ENCODE measurements at regions not wholly inside any gene's neighbourhood (a gene's known extent, or its start where the extent isn't known, plus 50 kb on each side); places are given as distances from the start of the nearest gene placed in this dataset.

DNA sequence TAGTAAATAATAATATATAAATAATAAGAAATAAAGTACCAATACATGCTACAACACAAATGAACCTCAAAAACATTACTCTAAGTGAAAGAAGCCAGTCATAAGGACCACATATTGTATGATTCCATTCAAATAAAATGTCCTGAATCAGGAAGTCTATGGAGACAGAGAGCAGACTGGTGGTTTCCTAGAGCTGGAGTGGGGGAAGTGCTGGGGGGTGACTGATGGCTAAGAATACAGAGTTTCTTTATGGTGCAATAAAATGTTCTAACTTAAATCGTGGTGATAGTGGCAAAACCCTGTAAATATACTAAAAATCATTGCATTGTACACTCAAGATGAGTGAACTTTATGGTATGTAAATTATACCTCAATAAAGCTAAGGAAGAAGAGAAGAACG lies 376.5 kb downstream of the BUD13 start:
- Mint-ChIP-seq H3K4me3 (no peak overlapping the region), H3K9me3 (peaks cover 3% of the 10 kb centered on the region), H3K27ac (no peak overlapping the region), H3K36me3 (no peaks in the 10 kb centered on the region), H3K4me1 (no peaks in the 10 kb centered on the region), H3K27me3 (ENCODE audit: low read depth) (peaks cover 25% of the 10 kb centered on the region)
- DNase-seq (ENCODE audit: low spot score in 2 of 2, unreplicated experiment in 2 of 2): no peak
- TF ChIP-seq CTCF (IDR thresholded peaks at IDR 0.05; ENCODE audit: unreplicated experiment): no peak

GRCh38 chr11:116394022-116394421 lies 378.8 kb downstream of the BUD13 start:
- no peaks in the 10 kb centered on the region for H3K36me3 Mint-ChIP-seq
- H3K27me3 Mint-ChIP-seq (ENCODE audit: low read depth): peaks cover 22% of the 10 kb centered on the region
- H3K27ac Mint-ChIP-seq: no peak overlapping the region
- DNase-seq (ENCODE audit: low spot score in 2 of 2, unreplicated experiment in 2 of 2): no peak
- no peak overlapping the region for H3K4me3 Mint-ChIP-seq
- H3K4me1 Mint-ChIP-seq: no peaks in the 10 kb centered on the region
- TF ChIP-seq CTCF (IDR thresholded peaks at IDR 0.05; ENCODE audit: unreplicated experiment): no peak
- H3K9me3 Mint-ChIP-seq: peaks cover 3% of the 10 kb centered on the region

DNA sequence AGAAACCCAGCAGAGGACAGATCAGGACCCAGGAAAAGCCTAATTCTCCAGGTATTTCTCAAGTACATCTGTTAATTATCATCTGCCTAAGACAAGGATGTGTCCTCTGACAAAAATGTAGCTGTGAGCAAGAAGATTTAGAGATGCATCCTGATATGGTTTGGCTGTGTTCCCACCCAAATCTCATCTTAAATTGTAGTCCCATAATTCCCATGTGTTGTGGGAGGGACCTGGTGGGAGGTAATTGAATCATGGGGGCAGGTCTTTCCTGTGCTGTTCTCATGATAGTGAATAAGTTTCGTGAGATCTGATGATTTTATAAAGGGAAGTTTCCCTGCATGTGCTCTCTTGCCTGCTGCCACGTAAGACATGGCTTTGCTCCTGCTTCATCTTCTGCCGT lies 381.8 kb downstream of the BUD13 start:
- H3K9me3 Mint-ChIP-seq: peaks cover 3% of the 10 kb centered on the region
- no peaks in the 10 kb centered on the region for H3K4me1 Mint-ChIP-seq

GRCh38 chr11:116388146-116388545 lies 384.6 kb downstream of the BUD13 start:
- Mint-ChIP-seq H3K4me3 (no peak overlapping the region), H3K9me3 (no peaks in the 10 kb centered on the region), H3K27ac (no peak overlapping the region), H3K4me1 (no peaks in the 10 kb centered on the region), H3K36me3 (no peaks in the 10 kb centered on the region), H3K27me3 (ENCODE audit: low read depth) (peaks cover 25% of the 10 kb centered on the region)
- TF ChIP-seq CTCF (IDR thresholded peaks at IDR 0.05; ENCODE audit: unreplicated experiment): no peak
- DNase-seq (ENCODE audit: low spot score in 2 of 2, unreplicated experiment in 2 of 2): no peak

More for the DNA sequence above, 381.8 kb downstream of the BUD13 start:
- DNase-seq (ENCODE audit: low spot score in 2 of 2, unreplicated experiment in 2 of 2): no peak
- no peak overlapping the region for H3K4me3 Mint-ChIP-seq
- H3K27me3 Mint-ChIP-seq (ENCODE audit: low read depth): peaks cover 23% of the 10 kb centered on the region
- no peak for TF ChIP-seq CTCF (IDR thresholded peaks at IDR 0.05; ENCODE audit: unreplicated experiment)
- H3K27ac Mint-ChIP-seq: no peak overlapping the region
- H3K36me3 Mint-ChIP-seq: no peaks in the 10 kb centered on the region

- Mint-ChIP-seq H3K36me3 (no peaks in the 10 kb centered on the region), H3K27ac (no peak overlapping the region), H3K27me3 (ENCODE audit: low read depth) (peaks cover 23% of the 10 kb centered on the region), H3K4me3 (no peak overlapping the region), H3K4me1 (no peaks in the 10 kb centered on the region), H3K9me3 (no peaks in the 10 kb centered on the region)
- TF ChIP-seq CTCF (IDR thresholded peaks at IDR 0.05; ENCODE audit: unreplicated experiment): no peak
- DNase-seq (ENCODE audit: low spot score in 2 of 2, unreplicated experiment in 2 of 2): no peak
Measured at GRCh38 chr11:116387641-116388040, 385.1 kb downstream of the BUD13 start.

DNA sequence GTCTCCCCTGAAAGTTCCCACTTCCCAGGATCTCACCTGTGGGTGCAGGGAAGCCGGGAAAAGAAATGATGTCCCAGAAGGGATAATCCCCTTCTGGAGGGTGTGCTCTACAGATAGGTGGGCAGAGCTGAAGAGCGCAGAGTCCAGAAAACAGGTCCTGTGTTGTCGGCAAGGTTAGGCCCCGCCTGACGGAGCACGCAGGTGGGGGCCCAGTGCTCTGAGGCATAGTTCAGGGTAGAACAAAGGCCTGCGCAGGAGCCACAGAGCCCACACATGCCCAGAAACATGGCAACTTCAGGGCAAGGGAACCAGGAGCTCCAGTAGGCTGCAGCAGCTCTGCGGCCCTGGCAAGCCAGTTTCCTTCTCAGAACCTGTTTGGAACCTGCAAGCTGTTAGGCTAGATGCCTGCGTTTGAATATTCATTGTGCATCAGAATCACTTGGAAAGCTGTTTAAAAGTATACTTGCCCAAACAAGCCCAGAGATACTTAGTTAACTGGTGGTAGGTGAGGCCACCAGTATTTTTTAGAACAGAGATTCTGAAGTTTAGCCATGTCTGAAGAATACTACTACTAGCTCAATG lies 386.6 kb downstream of the BUD13 start:
- no peak overlapping the region for H3K4me3 Mint-ChIP-seq
- no peaks in the 10 kb centered on the region for H3K9me3 Mint-ChIP-seq
- DNase-seq (ENCODE audit: low spot score in 2 of 2, unreplicated experiment in 2 of 2): no peak
- H3K36me3 Mint-ChIP-seq: no peaks in the 10 kb centered on the region
- peaks cover 20% of the 10 kb centered on the region for H3K27me3 Mint-ChIP-seq (ENCODE audit: low read depth)
- no peak overlapping the region for H3K27ac Mint-ChIP-seq
- no peaks in the 10 kb centered on the region for H3K4me1 Mint-ChIP-seq
- no peak for TF ChIP-seq CTCF (IDR thresholded peaks at IDR 0.05; ENCODE audit: unreplicated experiment)

Data from mesothelial cell of epicardium (in vitro differentiated cells).